GM23248 (cell line): ENCODE measurements at regions not wholly inside any gene's neighbourhood (a gene's known extent, or its start where the extent isn't known, plus 50 kb on each side); places are given as distances from the start of the nearest gene placed in this dataset.

Experiments used
- DNase-seq: peaks from one replicate; pipeline ENCODE4 v3.0.0-alpha.2; 2015
- H2AFZ ChIP-seq: fragments of 200-600 bp; sonication (generic); 2 replicates; pipeline ENCODE4 v1.6.1; 2016; ENCODE audit warnings: antibody characterized with exemption
- H3F3A ChIP-seq: fragments of 200-600 bp; sonication (generic); 2 replicates; pipeline ENCODE4 v1.6.1; 2016; ENCODE audit warnings: mild to moderate bottlenecking, antibody characterized with exemption, mixed run types; ENCODE audit not compliant: insufficient read depth
- H3K27ac ChIP-seq: fragments of 200-600 bp; sonication (generic); 2 replicates; pipeline ENCODE4 v1.5.1; 2016; ENCODE audit warnings: mild to moderate bottlenecking
- H3K27me3 ChIP-seq: fragments of 200-600 bp; sonication (generic); replicated peaks from 2 replicates; pipeline ENCODE4 v1.6.1; 2016; ENCODE audit warnings: mild to moderate bottlenecking; ENCODE audit not compliant: insufficient read depth
- H3K36me3 ChIP-seq: fragments of 200-600 bp; sonication (generic); 2 replicates; pipeline ENCODE4 v1.6.1; 2016; ENCODE audit warnings: low read depth, mild to moderate bottlenecking
- H3K4me1 ChIP-seq: fragments of 200-600 bp; sonication (generic); 2 replicates; pipeline ENCODE4 v1.6.1; 2016; ENCODE audit warnings: mild to moderate bottlenecking; ENCODE audit not compliant: insufficient read depth
- H3K4me2 ChIP-seq: fragments of 200-600 bp; sonication (generic); one replicate; pipeline ENCODE4 v1.6.1; 2016; ENCODE audit warnings: mild to moderate bottlenecking; ENCODE audit not compliant: unreplicated experiment
- H3K4me3 ChIP-seq: fragments of 200-600 bp; sonication (generic); 2 replicates; pipeline ENCODE4 v1.5.1; 2016; ENCODE audit warnings: mild to moderate bottlenecking
- H3K79me2 ChIP-seq: fragments of 200-600 bp; sonication (generic); 2 replicates; pipeline ENCODE4 v1.6.1; 2016; ENCODE audit warnings: mild to moderate bottlenecking; ENCODE audit not compliant: insufficient read depth
- H3K9ac ChIP-seq: fragments of 200-600 bp; sonication (generic); 2 replicates; pipeline ENCODE4 v1.6.1; 2016; ENCODE audit warnings: mild to moderate bottlenecking
- H3K9me2 ChIP-seq: fragments of 200-600 bp; sonication (generic); 2 replicates; pipeline ENCODE4 v1.6.1; 2016; ENCODE audit warnings: mixed run types, mild to moderate bottlenecking, moderate library complexity; ENCODE audit not compliant: insufficient read depth
- H3K9me3 ChIP-seq: fragments of 200-600 bp; sonication (generic); one replicate; pipeline ENCODE4 v1.6.1; 2017; ENCODE audit warnings: low read depth
- H4K20me1 ChIP-seq: fragments of 200-600 bp; sonication (generic); 2 replicates; pipeline ENCODE4 v1.6.0; 2016; ENCODE audit not compliant: insufficient read depth
- EZH2 ChIP-seq: fragments of 200-600 bp; sonication (generic); IDR thresholded peaks from 2 replicates; pipeline ENCODE4 v1.6.1; 2018; ENCODE audit warnings: antibody characterized with exemption, mild to moderate bottlenecking; ENCODE audit not compliant: insufficient read depth, poor library complexity, severe bottlenecking
- EZH2phosphoT487 ChIP-seq: fragments of 200-600 bp; sonication (generic); IDR thresholded peaks from 2 replicates; pipeline ENCODE4 v1.6.1; 2018; ENCODE audit warnings: antibody characterized with exemption, moderate library complexity, mild to moderate bottlenecking, low read depth; ENCODE audit not compliant: insufficient read depth
- WGBS, 2 experiments: methylation state at CpG; one replicate each; pipeline ENCODE4 v1.1.6; 2015 to 2017; ENCODE audit warnings: low lambda C conversion rate in 2 of 2, low coverage in 1 of 2; ENCODE audit errors: missing lambda C conversion rate in 2 of 2; 5-methylcytosine and 5-hydroxymethylcytosine counted together
- in situ Hi-C: fragments of 300-500 bp; cut with MboI; formaldehyde crosslinking; loops from 2 replicates; pipeline ENCODE4 v1.15.0; 2020

- no peak overlapping the region for H3K9ac ChIP-seq
- no peaks in the 10 kb centered on the region for H3F3A ChIP-seq
- H3K79me2 ChIP-seq = no peaks in the 10 kb centered on the region
- H3K4me2 ChIP-seq = no peak overlapping the region
- no peaks in the 10 kb centered on the region for H3K27me3 ChIP-seq
- in situ Hi-C loops = no loop called here
- H2AFZ ChIP-seq = no peak overlapping the region
- WGBS, 2 experiments = 44 to 50% methylated on average over 1 of the region's 1 CpG
- no peaks in the 10 kb centered on the region for H3K9me2 ChIP-seq
- H3K4me1 ChIP-seq = no peaks in the 10 kb centered on the region
- no peaks in the 10 kb centered on the region for H4K20me1 ChIP-seq
- TF ChIP-seq EZH2phosphoT487 = no peak
- no peak for TF ChIP-seq EZH2
- no peak overlapping the region for H3K27ac ChIP-seq
- no peaks in the 10 kb centered on the region for H3K9me3 ChIP-seq
- H3K4me3 ChIP-seq = no peak overlapping the region
- H3K36me3 ChIP-seq = no peaks in the 10 kb centered on the region
- no peak for DNase-seq
Observed at GRCh38 chr16:72380283-72380682, 208.3 kb upstream of the PMFBP1 start.

- H3K36me3 ChIP-seq = no peaks in the 10 kb centered on the region
- no peak overlapping the region for H3K4me2 ChIP-seq
- no peaks in the 10 kb centered on the region for H3F3A ChIP-seq
- H3K9me3 ChIP-seq = no peaks in the 10 kb centered on the region
- no peaks in the 10 kb centered on the region for H3K79me2 ChIP-seq
- H3K27ac ChIP-seq = no peak overlapping the region
- no peaks in the 10 kb centered on the region for H3K9me2 ChIP-seq
- H2AFZ ChIP-seq = no peak overlapping the region
- DNase-seq = no peak
- no peak overlapping the region for H3K4me3 ChIP-seq
- TF ChIP-seq EZH2phosphoT487 (no peak), EZH2 (no peak)
- in situ Hi-C loops = no loop called here
- 95 to 98% methylated on average over 2 of the region's 2 CpGs for WGBS, 2 experiments
- no peaks in the 10 kb centered on the region for H3K27me3 ChIP-seq
- peaks cover 13% of the 10 kb centered on the region for H3K4me1 ChIP-seq
- H4K20me1 ChIP-seq = no peaks in the 10 kb centered on the region
- H3K9ac ChIP-seq = no peak overlapping the region
Observed at GRCh38 chr16:72373201-72373600, 201.2 kb upstream of the PMFBP1 start.

- H3K9ac ChIP-seq = no peak overlapping the region
- H2AFZ ChIP-seq = peak overlapping the region; percentile 71; the same call in 1 of the 2 replicates
- no peak overlapping the region for H3K4me3 ChIP-seq
- H3K36me3 ChIP-seq = no peaks in the 10 kb centered on the region
- TF ChIP-seq EZH2phosphoT487 (no peak), EZH2 (no peak)
- H3K9me2 ChIP-seq = no peaks in the 10 kb centered on the region
- no peaks in the 10 kb centered on the region for H3K27me3 ChIP-seq
- 88 to 90% methylated on average over 15 of the region's 15 CpGs for WGBS, 2 experiments
- in situ Hi-C loops = no loop called here
- H3K9me3 ChIP-seq = peaks cover 1% of the 10 kb centered on the region
- no peaks in the 10 kb centered on the region for H4K20me1 ChIP-seq
- H3K27ac ChIP-seq = no peak overlapping the region
- H3K4me2 ChIP-seq = peak overlapping the region; percentile 34
- H3F3A ChIP-seq = no peaks in the 10 kb centered on the region
- no peaks in the 10 kb centered on the region for H3K79me2 ChIP-seq
- no peak for DNase-seq
- peaks cover 13% of the 10 kb centered on the region for H3K4me1 ChIP-seq
Observed at GRCh38 chr16:72372087-72373045, 200.4 kb upstream of the PMFBP1 start.

GRCh38 chr16:72371307-72372086 is 199.5 kb upstream of the PMFBP1 start:
- WGBS, 2 experiments = 22 to 23% methylated on average over 10 of the region's 10 CpGs
- Histone ChIP-seq H3K79me2 (no peaks in the 10 kb centered on the region), H3K36me3 (no peaks in the 10 kb centered on the region), H4K20me1 (no peaks in the 10 kb centered on the region), H3K9me2 (no peaks in the 10 kb centered on the region), H3K9ac (no peak overlapping the region; the same call in 1 of the 2 replicates), H3K4me3 (no peak overlapping the region), H3K9me3 (peaks cover 5% of the 10 kb centered on the region), H3F3A (no peaks in the 10 kb centered on the region), H3K4me2 (peak overlapping the region; percentile 34), H3K27ac (0 out of 2 replicates have a peak overlapping the region, but pooled peaks have one; percentile 7), H3K27me3 (no peaks in the 10 kb centered on the region), H3K4me1 (peaks cover 13% of the 10 kb centered on the region), H2AFZ (peak overlapping the region; percentile 71)
- in situ Hi-C loops = no loop called here
- DNase-seq = peak; percentile 50
- no peak for TF ChIP-seq EZH2
- TF ChIP-seq EZH2phosphoT487 = no peak
